Activated naive CD8-positive, alpha-beta T cell treated with anti-CD3 and anti-CD28 coated beads, Interleukin-2, amount 50 U/mL, for 16 hours (primary cell): ENCODE measurements at regions not wholly inside any gene's neighbourhood (a gene's known extent, or its start where the extent isn't known, plus 50 kb on each side); places are given as distances from the start of the nearest gene placed in this dataset.

Experiments
- DNase-seq: peaks from one replicate; pipeline ENCODE4 v3.0.0-alpha.2; 2020; ENCODE audit warnings: low read depth, low spot score

GRCh38 chr14:55936691-55937090 is 181.5 kb upstream of the PELI2 start:
- DNase-seq = no peak

- DNase-seq = no peak
Observed at GRCh38 chr14:55938249-55938791, 179.9 kb upstream of the PELI2 start.

- no peak for DNase-seq
Observed at GRCh38 chr14:55942076-55942654, 176.0 kb upstream of the PELI2 start.

GRCh38 chr14:55942826-55943225 is 175.4 kb upstream of the PELI2 start:
- DNase-seq = no peak

- DNase-seq = no peak
Observed at GRCh38 chr14:55944757-55945156, 173.5 kb upstream of the PELI2 start.

- no peak for DNase-seq
Observed at GRCh38 chr14:55946231-55946630, 172.0 kb upstream of the PELI2 start.

- no peak for DNase-seq
Observed at GRCh38 chr14:55948399-55948798, 169.8 kb upstream of the PELI2 start.

- DNase-seq = no peak
Observed at GRCh38 chr14:55949708-55950107, 168.5 kb upstream of the PELI2 start.

GRCh38 chr14:55950135-55950534 is 168.1 kb upstream of the PELI2 start:
- DNase-seq = no peak

GRCh38 chr14:55951341-55952206 is 166.6 kb upstream of the PELI2 start:
- DNase-seq = no peak

GRCh38 chr14:55954108-55954507 is 164.1 kb upstream of the PELI2 start:
- no peak for DNase-seq

- DNase-seq = no peak
Observed at GRCh38 chr14:55955175-55955574, 163.0 kb upstream of the PELI2 start.

- DNase-seq = no peak
Observed at GRCh38 chr14:55957950-55958349, 160.3 kb upstream of the PELI2 start.

- DNase-seq = no peak
Observed at GRCh38 chr14:55963295-55963694, 154.9 kb upstream of the PELI2 start.

- no peak for DNase-seq
Observed at GRCh38 chr14:55964091-55964490, 154.1 kb upstream of the PELI2 start.

GRCh38 chr14:55964821-55965220 is 153.4 kb upstream of the PELI2 start:
- no peak for DNase-seq

- no peak for DNase-seq
Observed at GRCh38 chr14:55965851-55966250, 152.4 kb upstream of the PELI2 start.

GRCh38 chr14:55968741-55969140 is 149.5 kb upstream of the PELI2 start:
- no peak for DNase-seq

- DNase-seq = no peak
Observed at GRCh38 chr14:55973285-55973800, 144.9 kb upstream of the PELI2 start.

GRCh38 chr14:55973911-55974630 is 144.1 kb upstream of the PELI2 start:
- no peak for DNase-seq

- no peak for DNase-seq
Observed at GRCh38 chr14:55975281-55975910, 142.8 kb upstream of the PELI2 start.

- no peak for DNase-seq
Observed at GRCh38 chr14:55976219-55976618, 142.0 kb upstream of the PELI2 start.
